A549 (cell line): ENCODE measurements at regions not wholly inside any gene's neighbourhood (a gene's known extent, or its start where the extent isn't known, plus 50 kb on each side); places are given as distances from the start of the nearest gene placed in this dataset.

Source experiments
- ATAC-seq, 2 experiments: fragments of 200-7000 bp in 1 of 2; fragments of >200 bp in 1 of 2; cut with Nextera tagmentation in 1 of 2; cut with Tn5 transposase in 1 of 2; 3 replicates each; pipeline versions ENCODE4 v1.8.0 to v1.9.1; 2018 to 2020; ENCODE audit warnings: mild to moderate bottlenecking in 1 of 2, moderate library complexity in 1 of 2
- CTCF ChIA-PET: fragments of 300-600 bp; sonication (Branson Sonifier 250); formaldehyde crosslinking; extraction: SDS; loops from one replicate; lab custom pipeline; 2021; ENCODE audit warnings: antibody characterized with exemption, inconsistent platforms; lab: Yijun Ruan, JAX
- POLR2A ChIA-PET: fragments of 350-600 bp; formaldehyde crosslinking; extraction: SDS; loops from one replicate; lab custom pipeline; 2021; ENCODE audit warnings: antibody characterized with exemption, inconsistent platforms; lab: Yijun Ruan, JAX
- DNase-seq, 2 experiments: peaks; one replicate each; pipeline versions ENCODE4 v3.0.0 to v3.0.0-alpha.2; 2011 to 2016; ENCODE audit warnings: low read depth in 1 of 2, low spot score in 1 of 2
- FAIRE-seq: peaks from 2 replicates; lab custom pipeline; 2011; peaks lifted over from hg19 to GRCh38; lab: Jason Lieb, UNC
- H3K27ac ChIP-seq, 2 experiments: fragments of >200 bp; sonication (Bioruptor Twin); formaldehyde crosslinking; 3 replicates each; pipeline ENCODE4 v1.5.1; 2016 to 2017
- H3K4me1 ChIP-seq: fragments of >200 bp; sonication (Bioruptor Twin); formaldehyde crosslinking; 3 replicates; pipeline ENCODE4 v1.6.1; 2016
- H3K4me2 ChIP-seq: fragments of >200 bp; sonication (Bioruptor Twin); formaldehyde crosslinking; 3 replicates; pipeline ENCODE4 v1.6.1; 2016
- H3K4me3 ChIP-seq: fragments of >200 bp; sonication (Bioruptor Twin); formaldehyde crosslinking; 3 replicates; pipeline ENCODE4 v1.5.1; 2016
- H3K9me3 ChIP-seq: fragments of >200 bp; sonication (Bioruptor Twin); formaldehyde crosslinking; 3 replicates; pipeline ENCODE4 v1.6.1; 2016
- CBX2 ChIP-seq: fragments of 200-600 bp; sonication (generic); IDR thresholded peaks from 2 replicates; pipeline ENCODE4 v1.6.1; 2016; ENCODE audit warnings: low read depth, mild to moderate bottlenecking, borderline replicate concordance
- CEBPB ChIP-seq, 2 experiments: fragments of >200 bp in 1 of 2; sonication (Bioruptor Twin) in 1 of 2; formaldehyde crosslinking in 1 of 2; IDR thresholded peaks; 2 replicates each; pipeline ENCODE4 v1.6.1; 2012 to 2016
- CHD4 ChIP-seq: fragments of 200-600 bp; sonication (generic); IDR thresholded peaks from 2 replicates; pipeline ENCODE4 v1.6.1; 2016; ENCODE audit warnings: antibody characterized with exemption, mild to moderate bottlenecking, borderline replicate concordance
- EHMT2 ChIP-seq: fragments of 200-600 bp; sonication (generic); IDR thresholded peaks from 2 replicates; pipeline ENCODE4 v1.6.1; 2016; ENCODE audit warnings: antibody characterized with exemption, low read depth, mild to moderate bottlenecking, moderate library complexity
- EP300 ChIP-seq, 2 experiments: fragments of >200 bp; sonication (Bioruptor Twin); formaldehyde crosslinking; IDR thresholded peaks; 2 replicates in 1 of 2; 3 replicates in 1 of 2; pipeline ENCODE4 v1.6.1; 2016 to 2017
- ESRRA ChIP-seq: fragments of 150-350 bp; IDR thresholded peaks from 2 replicates; pipeline ENCODE4 v1.6.1; 2014; ENCODE audit warnings: mild to moderate bottlenecking, low read length, borderline replicate concordance
- FOSL2 ChIP-seq, 2 experiments: fragments of 450-650 bp in 1 of 2; fragments of >200 bp in 1 of 2; sonication (Bioruptor Twin) in 1 of 2; formaldehyde crosslinking; IDR thresholded peaks; 2 replicates each; pipeline versions ENCODE4 v1.5.0 to v1.6.1; 2016 to 2020; ENCODE audit warnings: mild to moderate bottlenecking in 1 of 2, moderate library complexity in 1 of 2
- GATA3 ChIP-seq: IDR thresholded peaks from 2 replicates; pipeline ENCODE4 v1.6.1; 2012; ENCODE audit warnings: borderline replicate concordance
- HES2 ChIP-seq: fragments of >200 bp; sonication (Bioruptor Twin); formaldehyde crosslinking; IDR thresholded peaks from 2 replicates; pipeline ENCODE4 v1.6.1; 2016
- HEYL ChIP-seq: fragments of 250-450 bp; sonication (Bioruptor Pico); IDR thresholded peaks from 2 replicates; pipeline ENCODE4 v1.8.0; 2021; ENCODE audit warnings: mild to moderate bottlenecking, moderate library complexity
- HMGXB4 ChIP-seq: fragments of 250-450 bp; sonication (Bioruptor Pico); IDR thresholded peaks from 2 replicates; pipeline ENCODE4 v1.5.0; 2021; ENCODE audit warnings: mild to moderate bottlenecking, moderate library complexity, borderline replicate concordance
- HOXB5 ChIP-seq: fragments of 250-450 bp; sonication (Bioruptor Pico); IDR thresholded peaks from 2 replicates; pipeline ENCODE4 v1.5.0; 2020; ENCODE audit warnings: mild to moderate bottlenecking, moderate library complexity
- KDM1A ChIP-seq: fragments of 200-600 bp; sonication (generic); IDR thresholded peaks from 2 replicates; pipeline ENCODE4 v1.6.1; 2016; ENCODE audit warnings: low read depth, mild to moderate bottlenecking
- MAZ ChIP-seq: fragments of 150-350 bp; IDR thresholded peaks from 2 replicates; pipeline ENCODE4 v1.6.1; 2014; ENCODE audit warnings: antibody characterized with exemption, low read depth, low read length, borderline replicate concordance
- NPAS2 ChIP-seq: fragments of 250-450 bp; sonication (Bioruptor Pico); IDR thresholded peaks from 2 replicates; pipeline ENCODE4 v1.8.0; 2022; ENCODE audit warnings: mild to moderate bottlenecking, moderate library complexity, borderline replicate concordance
- PHF8 ChIP-seq: fragments of 200-600 bp; sonication (generic); IDR thresholded peaks from 2 replicates; pipeline ENCODE4 v1.6.1; 2016; ENCODE audit warnings: low read depth, mild to moderate bottlenecking, antibody characterized with exemption, moderate library complexity, borderline replicate concordance
- RARB ChIP-seq: fragments of 250-450 bp; sonication (Bioruptor Pico); IDR thresholded peaks from 2 replicates; pipeline ENCODE4 v1.8.0; 2021; ENCODE audit warnings: mild to moderate bottlenecking, moderate library complexity
- RNF2 ChIP-seq: fragments of 200-600 bp; sonication (generic); IDR thresholded peaks from 2 replicates; pipeline ENCODE4 v1.6.1; 2016; ENCODE audit warnings: low read depth, mild to moderate bottlenecking, antibody characterized with exemption, moderate library complexity, borderline replicate concordance
- TFCP2L1 ChIP-seq: fragments of 250-450 bp; sonication (Bioruptor Pico); IDR thresholded peaks from 2 replicates; pipeline ENCODE4 v1.5.0; 2021; ENCODE audit warnings: mild to moderate bottlenecking
- ZFP36 ChIP-seq: fragments of 450-650 bp; IDR thresholded peaks from 2 replicates; pipeline ENCODE4 v1.6.1; 2014; ENCODE audit warnings: borderline replicate concordance; ENCODE audit not compliant: partially characterized antibody
- ZNF302 ChIP-seq: fragments of 250-450 bp; sonication (Bioruptor Pico); IDR thresholded peaks from 2 replicates; pipeline ENCODE4 v1.9.0; 2021; ENCODE audit warnings: inconsistent platforms, mild to moderate bottlenecking, moderate library complexity
- WGBS: methylation state at CpG from one replicate; pipeline ENCODE4 v1.1.6; 2017; ENCODE audit errors: missing lambda C conversion rate; 5-methylcytosine and 5-hydroxymethylcytosine counted together
- TF ChIP-seq, protein P1 (sequence below): IDR thresholded peaks from 2 replicates; pipeline ENCODE4 v1.6.1; 2012

DNA sequence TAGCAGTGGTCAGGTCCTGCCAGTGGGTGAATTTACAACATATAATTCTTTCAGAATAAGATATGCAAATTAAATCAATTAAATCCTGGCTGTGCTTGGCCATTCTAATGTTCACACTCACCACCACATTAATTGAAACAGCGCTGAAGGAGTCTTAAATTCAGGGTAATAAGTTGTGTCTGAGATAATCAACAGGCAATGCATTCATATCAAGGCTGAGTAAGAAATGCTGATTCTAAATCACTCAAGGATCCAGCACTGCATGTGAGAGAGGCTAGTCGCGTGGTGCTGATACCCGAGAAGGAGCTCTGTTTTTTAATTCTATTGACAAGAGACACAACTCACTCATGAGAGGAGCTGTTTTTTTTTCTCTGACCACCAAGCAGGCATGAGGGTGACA is 588.8 kb upstream of the ADAMTS9 start (continued):
- no peak for TF ChIP-seq CHD4

DNA sequence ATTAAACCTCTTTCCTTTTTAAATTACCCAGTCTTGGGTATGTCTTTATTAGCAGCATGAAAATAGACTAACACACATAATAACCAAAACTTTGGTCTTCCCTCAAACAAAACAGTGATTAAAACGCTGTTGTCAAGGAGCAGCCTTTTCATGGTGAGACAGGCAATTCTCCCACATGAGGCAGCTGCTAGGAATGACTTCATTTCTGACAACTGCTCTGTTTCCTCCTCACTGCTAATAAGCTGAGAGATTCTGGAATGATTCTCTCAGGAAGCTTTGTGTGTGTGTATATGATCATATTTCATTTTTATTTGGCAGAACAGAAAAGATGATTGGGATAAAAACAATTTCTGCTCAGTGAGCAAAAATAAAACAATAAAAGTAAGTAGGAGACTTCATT is 580.6 kb upstream of the ADAMTS9 start:
- POLR2A ChIA-PET: no interaction called here
- CTCF ChIA-PET: no interaction called here
- FAIRE-seq: no peak
- TF ChIP-seq EHMT2: no peak
- TF ChIP-seq, protein P1, sequence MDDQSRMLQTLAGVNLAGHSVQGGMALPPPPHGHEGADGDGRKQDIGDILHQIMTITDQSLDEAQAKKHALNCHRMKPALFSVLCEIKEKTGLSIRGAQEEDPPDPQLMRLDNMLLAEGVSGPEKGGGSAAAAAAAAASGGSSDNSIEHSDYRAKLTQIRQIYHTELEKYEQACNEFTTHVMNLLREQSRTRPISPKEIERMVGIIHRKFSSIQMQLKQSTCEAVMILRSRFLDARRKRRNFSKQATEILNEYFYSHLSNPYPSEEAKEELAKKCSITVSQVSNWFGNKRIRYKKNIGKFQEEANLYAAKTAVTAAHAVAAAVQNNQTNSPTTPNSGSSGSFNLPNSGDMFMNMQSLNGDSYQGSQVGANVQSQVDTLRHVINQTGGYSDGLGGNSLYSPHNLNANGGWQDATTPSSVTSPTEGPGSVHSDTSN: no peak
- Histone ChIP-seq H3K27ac (no peak overlapping the region), H3K4me2 (no peak overlapping the region), H3K4me3 (no peak overlapping the region), H3K9me3 (no peaks in the 10 kb centered on the region), H3K4me1 (no peaks in the 10 kb centered on the region)
- no peak for DNase-seq
- no peak for ATAC-seq
- WGBS: 0% methylated on average over 1 of the region's 1 CpG

DNA sequence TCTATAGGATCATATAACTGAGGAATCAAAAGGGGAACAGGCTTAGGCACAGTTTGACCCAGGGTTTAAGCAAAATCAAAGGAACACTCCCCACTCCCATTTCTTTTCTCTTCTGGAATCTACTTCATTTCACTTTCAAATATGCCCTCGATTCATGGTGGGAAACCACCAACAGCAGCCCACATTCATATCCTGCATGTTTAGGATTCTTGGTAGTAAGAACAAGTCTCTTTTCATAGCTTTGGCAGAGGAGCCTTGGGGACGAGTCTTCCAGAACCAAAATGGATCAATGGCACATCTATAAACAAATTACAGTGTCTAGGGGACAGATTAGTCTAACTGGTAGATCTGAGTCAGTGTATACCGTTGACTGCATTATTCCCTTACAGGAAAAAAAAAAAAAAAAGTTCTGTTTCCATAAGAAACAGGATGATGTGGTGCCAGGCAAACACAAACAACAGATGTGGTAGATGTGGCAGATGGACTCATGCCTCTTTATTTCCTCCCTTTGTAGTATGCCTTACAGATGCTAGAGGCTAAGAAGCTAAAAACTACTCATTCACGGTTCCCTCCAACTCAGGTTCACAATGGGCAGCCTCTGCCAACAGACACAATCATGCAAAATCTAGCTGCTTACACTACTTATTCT is 578.3 kb upstream of the ADAMTS9 start:
- H3K27ac ChIP-seq: no peak overlapping the region
- POLR2A ChIA-PET: no interaction called here
- no peak overlapping the region for H3K4me3 ChIP-seq
- WGBS: under 1% methylated on average over 4 of the region's 4 CpGs
- FAIRE-seq (no peak), DNase-seq (no peak)
- no peak overlapping the region for H3K4me2 ChIP-seq
- no peak for TF ChIP-seq EP300 (IDR thresholded peaks at IDR 0.05)
- TF ChIP-seq ZFP36: no peak
- TF ChIP-seq PHF8: no peak
- TF ChIP-seq HEYL (CRISPR knock-in tag): no peak
- TF ChIP-seq ESRRA: no peak
- TF ChIP-seq FOSL2 (IDR thresholded peaks at IDR 0.05): no peak
- TF ChIP-seq FOSL2 (CRISPR knock-in tag; IDR thresholded peaks at IDR 0.05): no peak
- no peak for TF ChIP-seq CBX2
- no peak for TF ChIP-seq HES2
- TF ChIP-seq ZNF302 (CRISPR knock-in tag): no peak
- TF ChIP-seq GATA3: no peak
- TF ChIP-seq HOXB5 (CRISPR knock-in tag): no peak
- TF ChIP-seq RNF2: no peak
- no peak for TF ChIP-seq HMGXB4 (CRISPR knock-in tag)
- no peak for TF ChIP-seq MAZ
- TF ChIP-seq RARB (CRISPR knock-in tag): no peak
- no peak for TF ChIP-seq NPAS2 (CRISPR knock-in tag)
- no peak for TF ChIP-seq CEBPB (IDR thresholded peaks at IDR 0.05)
- TF ChIP-seq KDM1A: no peak
- no peak for TF ChIP-seq TFCP2L1 (CRISPR knock-in tag)
- TF ChIP-seq, protein P1: no peak
- TF ChIP-seq, all 56 proteins: peak for 0
- CTCF ChIA-PET: no interaction called here
- Histone ChIP-seq H3K4me1 (no peaks in the 10 kb centered on the region), H3K9me3 (no peaks in the 10 kb centered on the region)
- no peak for ATAC-seq
